Muscle of leg (tissue), 3 donors: ENCODE measurements at regions not wholly inside any gene's neighbourhood (a gene's known extent, or its start where the extent isn't known, plus 50 kb on each side); places are given as distances from the start of the nearest gene placed in this dataset.

ENCODE experiments used
- DNase-seq: peaks from one replicate; pipeline ENCODE4 v3.0.0; 2013
- H3K27ac ChIP-seq: one replicate; pipeline ENCODE4 v1.5.1; 2013; ENCODE audit warnings: mild to moderate bottlenecking, low read length, control low read depth
- H3K27me3 ChIP-seq: one replicate; pipeline ENCODE4 v1.6.1; 2013; ENCODE audit warnings: low read length; ENCODE audit not compliant: control insufficient read depth, insufficient read depth
- H3K36me3 ChIP-seq: one replicate; pipeline ENCODE4 v1.6.1; 2013; ENCODE audit warnings: low read length; ENCODE audit not compliant: control insufficient read depth, insufficient read depth
- H3K4me1 ChIP-seq: one replicate; pipeline ENCODE4 v1.6.1; 2013; ENCODE audit warnings: low read length; ENCODE audit not compliant: control insufficient read depth, insufficient read depth
- H3K4me3 ChIP-seq: one replicate; pipeline ENCODE4 v1.5.1; 2013; ENCODE audit warnings: low read length, control low read depth
- H3K9me3 ChIP-seq: replicated peaks from 2 replicates; pipeline ENCODE4 v1.6.1; 2013; ENCODE audit warnings: low read depth, low read length; ENCODE audit not compliant: control insufficient read depth
- WGBS: methylation state at CpG from one replicate; pipeline ENCODE4 v1.1.5; 2013; ENCODE audit warnings: missing lambda C conversion rate; ENCODE audit not compliant: insufficient coverage; 5-methylcytosine and 5-hydroxymethylcytosine counted together

DNA sequence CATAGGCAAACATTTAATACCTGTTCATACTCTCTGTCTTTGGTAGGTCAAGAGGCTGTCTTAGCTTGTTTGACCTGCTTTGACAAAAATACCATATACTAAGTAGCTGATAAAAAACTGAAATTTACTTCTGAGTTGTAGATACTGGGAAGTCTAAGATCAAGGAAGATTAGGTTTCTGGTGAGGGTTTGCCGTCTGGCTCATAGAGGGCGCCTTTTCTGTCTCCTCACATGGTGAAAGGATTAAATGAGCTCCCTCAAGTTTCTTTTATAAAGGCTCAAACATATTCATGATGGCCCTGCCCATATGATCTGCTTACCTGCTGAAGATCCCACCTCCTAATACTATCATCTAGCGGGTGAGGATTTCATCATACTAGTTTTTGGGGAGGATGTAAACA is 1076.1 kb upstream of the NCAM2 start:
- H3K27ac ChIP-seq, result no peak overlapping the region
- H3K4me3 ChIP-seq, result no peak overlapping the region
- no peaks in the 10 kb centered on the region for H3K27me3 ChIP-seq
- H3K9me3 ChIP-seq, result no peaks in the 10 kb centered on the region
- DNase-seq, result no peak
- H3K36me3 ChIP-seq, result no peaks in the 10 kb centered on the region
- no CpG with 5 or more reads among the region's 3 CpGs for WGBS
- H3K4me1 ChIP-seq, result no peaks in the 10 kb centered on the region

DNA sequence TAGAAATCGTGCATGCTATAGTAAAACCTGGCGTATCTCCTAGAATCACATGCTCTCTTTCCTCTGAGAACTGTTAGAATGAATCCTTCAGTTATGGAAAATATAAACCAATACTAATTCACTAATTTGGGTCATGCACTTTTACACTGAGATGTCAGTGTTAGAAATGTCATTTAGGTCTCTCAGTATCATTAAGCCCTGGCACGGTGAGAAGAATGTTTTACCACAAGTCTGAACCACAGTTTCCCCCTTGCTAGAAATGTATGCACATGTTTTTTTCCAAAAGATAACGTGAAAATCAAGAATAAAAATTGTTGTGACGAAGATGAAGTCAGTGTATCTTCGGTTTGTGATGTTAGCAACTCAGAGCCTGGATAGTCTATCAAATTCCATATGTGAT is 1062.7 kb upstream of the NCAM2 start:
- H3K27me3 ChIP-seq, result no peaks in the 10 kb centered on the region
- no peaks in the 10 kb centered on the region for H3K9me3 ChIP-seq
- DNase-seq, result no peak
- H3K27ac ChIP-seq, result no peak overlapping the region
- no CpG with 5 or more reads among the region's 6 CpGs for WGBS
- no peak overlapping the region for H3K4me3 ChIP-seq
- no peaks in the 10 kb centered on the region for H3K36me3 ChIP-seq
- no peaks in the 10 kb centered on the region for H3K4me1 ChIP-seq

- no peaks in the 10 kb centered on the region for H3K9me3 ChIP-seq
- H3K4me3 ChIP-seq, result no peak overlapping the region
- H3K36me3 ChIP-seq, result no peaks in the 10 kb centered on the region
- no peak overlapping the region for H3K27ac ChIP-seq
- no peaks in the 10 kb centered on the region for H3K4me1 ChIP-seq
- DNase-seq, result no peak
- H3K27me3 ChIP-seq, result no peaks in the 10 kb centered on the region
- 60% methylated on average over 1 of the region's 4 CpGs for WGBS
These were observed 1060.6 kb upstream of the NCAM2 start for GRCh38 chr21:19937619-19938018.

DNA sequence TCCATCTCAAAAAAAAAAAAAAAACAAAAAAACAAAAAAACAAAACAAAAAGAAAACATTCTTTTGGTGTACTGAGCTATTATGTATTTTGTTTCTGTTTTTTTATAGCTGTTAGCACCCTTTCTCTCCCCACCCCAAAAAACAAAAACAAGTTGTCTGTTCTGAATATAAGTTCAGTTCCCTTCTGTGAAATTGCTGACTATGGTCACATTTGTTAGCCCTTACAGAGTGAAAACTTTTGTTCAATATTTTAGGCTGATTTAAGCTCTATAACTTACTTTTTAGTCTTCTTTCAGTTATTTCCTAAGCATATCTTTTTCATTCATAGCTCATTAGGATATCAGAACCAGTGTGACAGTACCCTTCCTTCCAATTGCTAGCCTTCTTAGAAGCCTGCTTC is 1056.6 kb upstream of the NCAM2 start:
- no peaks in the 10 kb centered on the region for H3K36me3 ChIP-seq
- H3K27me3 ChIP-seq, result no peaks in the 10 kb centered on the region
- DNase-seq, result no peak
- H3K27ac ChIP-seq, result no peak overlapping the region
- no peaks in the 10 kb centered on the region for H3K9me3 ChIP-seq
- H3K4me1 ChIP-seq, result no peaks in the 10 kb centered on the region
- H3K4me3 ChIP-seq, result no peak overlapping the region

DNA sequence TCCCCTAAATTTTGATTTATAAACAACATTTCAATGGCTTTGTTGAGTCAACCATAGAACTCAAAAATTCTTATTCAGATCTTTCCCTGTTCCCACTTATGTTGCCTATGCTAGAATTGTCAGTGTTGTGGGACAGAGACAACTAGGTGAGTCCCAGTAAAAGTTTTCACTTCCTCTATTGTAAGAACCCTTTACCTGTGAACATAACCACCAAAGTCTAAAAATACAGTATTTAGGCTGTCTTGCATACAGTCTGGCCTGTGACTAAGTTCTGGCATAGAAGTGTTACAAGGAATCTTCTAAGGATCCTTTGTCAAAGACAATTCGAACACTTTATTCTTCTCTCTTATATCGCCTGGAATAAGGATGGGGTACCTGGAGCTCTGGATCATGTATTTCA is 1047.9 kb upstream of the NCAM2 start:
- Histone ChIP-seq H3K4me1 (no peaks in the 10 kb centered on the region), H3K27me3 (no peaks in the 10 kb centered on the region), H3K4me3 (no peak overlapping the region), H3K27ac (no peak overlapping the region), H3K9me3 (no peaks in the 10 kb centered on the region), H3K36me3 (no peaks in the 10 kb centered on the region)
- WGBS, result no CpG with 5 or more reads among the region's 2 CpGs
- DNase-seq, result no peak

DNA sequence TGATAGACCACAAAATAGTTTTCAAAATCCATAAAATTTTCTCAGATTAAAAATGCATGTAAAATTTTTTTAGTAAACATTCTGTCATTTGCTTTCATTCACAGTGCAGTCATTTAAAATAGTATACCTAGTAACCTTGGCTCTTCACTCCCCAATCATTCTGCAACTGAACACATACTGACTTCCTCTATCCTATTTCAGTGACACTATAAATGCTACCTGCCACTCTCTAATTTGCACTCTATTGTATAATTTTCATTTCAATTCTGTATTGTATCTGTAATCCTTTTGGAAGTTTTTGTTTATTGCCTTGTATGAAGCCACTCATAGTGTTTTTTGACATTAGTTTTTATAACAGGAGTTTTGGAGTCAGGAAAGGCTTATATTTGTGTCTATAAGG is 1029.1 kb upstream of the NCAM2 start:
- no peaks in the 10 kb centered on the region for H3K27me3 ChIP-seq
- no peak overlapping the region for H3K4me3 ChIP-seq
- H3K27ac ChIP-seq, result no peak overlapping the region
- H3K36me3 ChIP-seq, result no peaks in the 10 kb centered on the region
- no peaks in the 10 kb centered on the region for H3K4me1 ChIP-seq
- H3K9me3 ChIP-seq, result peaks cover 10% of the 10 kb centered on the region
- no peak for DNase-seq

DNA sequence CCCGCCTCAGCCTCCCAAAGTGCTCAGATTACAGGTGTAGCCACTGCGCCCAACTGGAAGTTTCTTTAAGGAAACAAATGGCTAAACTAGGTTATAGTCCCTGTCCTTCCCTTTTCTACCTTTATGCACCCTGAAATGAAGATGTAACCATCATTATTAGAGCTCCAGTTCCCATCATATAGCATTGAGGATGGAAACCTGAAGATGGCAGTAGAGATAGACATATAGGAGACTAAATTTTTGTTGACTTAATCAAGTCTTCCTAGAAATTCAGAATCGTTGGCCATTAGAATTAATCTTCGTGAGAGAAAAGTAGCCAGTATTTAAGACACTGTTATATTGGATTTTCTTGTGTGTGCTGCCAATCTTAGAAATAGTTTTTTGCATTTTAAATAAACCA is 1016.3 kb upstream of the NCAM2 start:
- Histone ChIP-seq H3K36me3 (no peaks in the 10 kb centered on the region), H3K4me1 (no peaks in the 10 kb centered on the region), H3K4me3 (no peak overlapping the region), H3K9me3 (no peaks in the 10 kb centered on the region), H3K27ac (no peak overlapping the region), H3K27me3 (no peaks in the 10 kb centered on the region)
- no CpG with 5 or more reads among the region's 4 CpGs for WGBS
- DNase-seq, result no peak

DNA sequence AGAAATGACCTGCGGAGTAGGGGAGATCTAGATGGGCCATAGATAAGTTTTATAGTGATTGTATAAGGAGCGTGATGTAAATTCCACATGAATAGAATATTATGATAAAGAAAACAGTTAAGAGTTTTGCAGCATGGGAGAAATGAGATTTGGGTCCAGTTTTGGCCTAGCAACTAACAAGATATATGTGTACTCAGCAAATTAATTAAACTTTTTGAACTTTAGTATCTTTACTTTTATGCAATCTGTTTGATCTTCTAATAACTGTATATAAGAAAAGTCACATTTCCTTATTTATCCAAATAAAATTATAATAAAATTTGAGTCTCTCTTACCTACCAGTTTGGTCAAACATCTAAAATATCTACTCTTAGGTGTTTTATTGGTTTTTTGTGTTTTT is 1011.8 kb upstream of the NCAM2 start:
- Histone ChIP-seq H3K4me1 (no peaks in the 10 kb centered on the region), H3K9me3 (no peaks in the 10 kb centered on the region), H3K4me3 (no peak overlapping the region), H3K27ac (no peak overlapping the region), H3K27me3 (no peaks in the 10 kb centered on the region), H3K36me3 (no peaks in the 10 kb centered on the region)
- DNase-seq, result no peak
- 100% methylated on average over 1 of the region's 2 CpGs for WGBS

DNA sequence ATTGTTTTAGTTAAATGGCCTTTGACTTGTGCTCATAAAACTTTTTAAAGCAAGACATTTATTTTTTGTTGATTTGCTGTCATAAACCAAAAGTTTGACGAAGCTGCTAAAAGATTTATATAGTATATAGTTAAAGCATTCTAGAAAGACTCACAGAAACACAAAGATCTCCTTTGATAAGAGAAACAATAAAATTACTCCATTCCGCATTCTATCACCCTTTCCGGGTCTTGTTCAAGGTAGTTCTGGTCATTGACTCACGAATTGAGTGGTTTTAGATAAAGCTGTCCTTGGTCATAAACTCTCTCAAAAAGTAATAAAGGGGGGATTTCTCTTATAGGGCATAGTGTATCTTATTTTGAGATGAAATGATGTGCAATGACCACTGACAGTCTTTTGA is 1010.5 kb upstream of the NCAM2 start:
- no CpG with 5 or more reads among the region's 4 CpGs for WGBS
- H3K36me3 ChIP-seq, result no peaks in the 10 kb centered on the region
- H3K4me1 ChIP-seq, result no peaks in the 10 kb centered on the region
- H3K9me3 ChIP-seq, result no peaks in the 10 kb centered on the region
- H3K27ac ChIP-seq, result no peak overlapping the region
- H3K4me3 ChIP-seq, result no peak overlapping the region
- no peaks in the 10 kb centered on the region for H3K27me3 ChIP-seq
- no peak for DNase-seq

- Histone ChIP-seq H3K4me3 (no peak overlapping the region), H3K27ac (no peak overlapping the region), H3K27me3 (no peaks in the 10 kb centered on the region), H3K36me3 (no peaks in the 10 kb centered on the region), H3K9me3 (no peaks in the 10 kb centered on the region), H3K4me1 (no peaks in the 10 kb centered on the region)
- DNase-seq, result no peak
These were observed 1005.7 kb upstream of the NCAM2 start for GRCh38 chr21:19992540-19992939.

DNA sequence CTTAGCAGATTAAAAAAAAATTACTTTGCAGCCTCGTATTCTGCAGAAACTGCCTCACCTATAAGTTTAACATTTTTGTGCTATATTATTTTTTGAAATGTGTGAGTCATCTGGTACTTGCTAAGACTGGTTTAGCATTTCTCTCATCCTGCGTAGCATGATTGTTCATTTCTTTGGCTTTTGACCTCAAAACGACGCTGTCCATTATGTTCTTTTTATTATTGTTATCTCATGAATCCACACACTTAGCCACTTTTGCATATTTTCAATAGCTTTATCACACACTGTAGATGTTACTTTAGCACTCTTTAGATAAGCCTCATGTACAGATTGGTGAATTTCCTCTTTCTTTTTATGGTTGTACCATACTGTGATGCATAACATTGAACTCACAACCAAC is 1004.9 kb upstream of the NCAM2 start:
- WGBS, result no CpG with 5 or more reads among the region's 4 CpGs
- H3K36me3 ChIP-seq, result no peaks in the 10 kb centered on the region
- H3K9me3 ChIP-seq, result no peaks in the 10 kb centered on the region
- no peak overlapping the region for H3K27ac ChIP-seq
- H3K27me3 ChIP-seq, result no peaks in the 10 kb centered on the region
- no peak overlapping the region for H3K4me3 ChIP-seq
- no peak for DNase-seq
- H3K4me1 ChIP-seq, result no peaks in the 10 kb centered on the region
